ENCODE measurements at regions not wholly inside any gene's neighbourhood (a gene's known extent, or its start where the extent isn't known, plus 50 kb on each side); places are given as distances from the start of the nearest gene placed in this dataset.
"Not testable (repeated sequence)": the region's sequence is repeated elsewhere in the genome, so short reads cannot be mapped to it uniquely, and the experiment has no call there.

DNA sequence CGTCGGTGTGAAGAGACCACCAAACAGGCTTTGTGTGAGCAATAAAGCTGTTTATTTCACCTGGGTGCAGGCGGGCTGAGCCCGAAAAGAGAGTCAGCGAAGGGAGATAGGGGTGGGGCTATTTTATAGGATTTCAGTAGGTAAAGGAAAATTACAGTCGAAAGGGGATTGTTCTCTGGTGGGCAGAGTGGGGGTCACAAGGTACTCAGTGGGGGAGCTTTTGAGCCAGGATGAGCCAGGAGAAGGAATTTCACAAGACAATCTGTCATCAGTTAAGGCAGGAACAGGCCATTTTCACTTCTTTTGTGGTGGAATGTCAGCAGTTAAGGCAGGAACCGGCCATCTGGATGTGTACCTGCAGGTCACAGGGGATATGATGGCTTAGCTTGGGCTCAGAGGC is 98.1 kb downstream of the RTP4 start:
- not testable (repeated sequence) for DNase-seq

DNA sequence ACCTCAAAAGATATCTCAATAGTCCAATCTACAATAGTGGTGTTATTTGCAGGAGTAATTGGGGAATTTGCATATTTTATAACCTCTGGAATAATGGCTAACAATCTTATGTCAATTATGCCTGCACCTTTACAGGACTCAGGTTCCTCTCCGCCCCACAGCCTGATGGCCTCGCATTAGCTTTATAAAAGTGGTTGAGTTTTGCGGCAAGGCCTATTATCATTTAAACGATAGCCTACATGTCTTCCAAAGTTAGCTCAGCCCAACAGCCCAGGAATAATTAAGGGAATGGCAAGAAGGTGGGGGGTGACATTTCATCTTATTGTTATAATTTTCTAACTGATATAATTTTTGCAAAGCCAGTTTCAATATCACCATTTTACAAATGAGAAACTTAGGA is 97.3 kb downstream of the RTP4 start:
- no peak for DNase-seq

DNA sequence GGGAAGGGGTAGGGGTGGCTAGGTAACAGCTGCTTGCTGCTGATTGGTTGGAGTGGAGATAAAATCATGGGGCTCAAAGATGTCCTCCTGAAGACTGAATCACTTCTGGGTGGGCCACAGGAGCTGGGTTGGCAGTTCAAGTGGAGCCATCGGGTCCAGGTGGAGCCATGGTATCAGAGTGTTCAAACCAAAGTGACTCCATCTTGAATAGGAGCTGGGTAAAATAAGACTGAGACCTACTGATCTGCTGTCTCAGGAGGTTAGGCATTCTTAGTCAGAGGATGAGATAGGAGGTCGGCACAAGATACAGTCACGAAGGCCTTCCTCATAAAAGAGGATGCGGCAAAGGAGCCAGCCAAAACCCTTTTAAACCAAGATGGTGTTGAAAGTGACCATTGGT is 96.5 kb downstream of the RTP4 start:
- DNase-seq: no peak

DNA sequence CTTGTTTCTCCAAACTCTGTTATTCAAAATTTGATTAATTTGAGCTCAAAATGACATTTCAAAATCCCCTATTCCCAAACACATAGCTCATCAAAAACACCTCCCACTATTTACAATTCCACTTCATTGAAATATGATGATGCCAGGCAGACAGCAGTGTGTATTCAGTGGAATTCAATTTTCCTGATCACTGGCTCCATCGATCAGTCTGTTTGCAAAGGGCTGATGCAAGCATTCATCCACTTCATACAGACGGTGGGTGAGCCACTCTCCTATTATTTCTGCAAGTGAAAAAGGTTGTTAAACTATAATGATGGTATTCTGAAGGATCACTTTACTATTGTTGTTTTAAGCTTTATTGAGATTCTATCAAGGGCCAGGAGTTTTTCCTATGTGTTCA is 90.7 kb downstream of the RTP4 start:
- no peak for DNase-seq

DNA sequence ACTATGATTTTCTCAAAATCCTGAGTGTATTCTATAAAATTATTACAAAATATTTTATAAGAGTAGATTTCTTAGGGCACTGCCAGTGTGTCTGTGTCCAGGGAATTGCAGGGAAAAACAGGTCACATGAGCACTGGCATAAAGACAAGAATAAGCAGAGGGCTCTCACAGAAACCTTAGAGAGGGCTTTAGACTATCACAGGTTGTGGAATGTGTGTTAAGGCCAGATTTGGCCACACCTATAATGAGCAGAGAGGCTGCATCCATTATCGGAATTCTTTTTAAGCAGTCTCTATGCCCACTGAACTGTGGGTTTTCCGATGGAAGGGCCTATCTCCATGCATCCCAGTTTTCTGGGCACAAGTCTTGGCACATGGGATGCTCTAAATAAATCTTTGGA is 90.2 kb downstream of the RTP4 start:
- no peak for DNase-seq

DNA sequence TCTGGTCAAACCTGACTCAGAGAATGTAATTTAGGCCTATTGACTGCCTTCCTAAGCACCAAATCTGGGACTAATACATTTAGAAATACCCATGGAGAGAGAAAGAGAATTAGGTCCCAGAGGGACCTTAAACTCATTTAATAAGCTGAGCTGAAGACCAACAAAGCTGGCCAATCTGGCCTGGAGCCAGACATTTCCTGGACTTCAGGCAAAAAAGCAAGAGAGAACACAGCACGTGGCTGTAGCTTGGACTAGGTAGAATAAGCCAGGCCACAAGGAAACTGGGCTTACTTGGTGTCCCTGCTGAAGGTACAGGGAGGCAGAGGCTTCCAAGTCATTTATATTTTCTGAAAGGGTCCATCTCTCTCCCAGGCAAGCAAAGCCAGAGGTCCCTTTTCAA is 88.1 kb downstream of the RTP4 start:
- no peak for DNase-seq

DNA sequence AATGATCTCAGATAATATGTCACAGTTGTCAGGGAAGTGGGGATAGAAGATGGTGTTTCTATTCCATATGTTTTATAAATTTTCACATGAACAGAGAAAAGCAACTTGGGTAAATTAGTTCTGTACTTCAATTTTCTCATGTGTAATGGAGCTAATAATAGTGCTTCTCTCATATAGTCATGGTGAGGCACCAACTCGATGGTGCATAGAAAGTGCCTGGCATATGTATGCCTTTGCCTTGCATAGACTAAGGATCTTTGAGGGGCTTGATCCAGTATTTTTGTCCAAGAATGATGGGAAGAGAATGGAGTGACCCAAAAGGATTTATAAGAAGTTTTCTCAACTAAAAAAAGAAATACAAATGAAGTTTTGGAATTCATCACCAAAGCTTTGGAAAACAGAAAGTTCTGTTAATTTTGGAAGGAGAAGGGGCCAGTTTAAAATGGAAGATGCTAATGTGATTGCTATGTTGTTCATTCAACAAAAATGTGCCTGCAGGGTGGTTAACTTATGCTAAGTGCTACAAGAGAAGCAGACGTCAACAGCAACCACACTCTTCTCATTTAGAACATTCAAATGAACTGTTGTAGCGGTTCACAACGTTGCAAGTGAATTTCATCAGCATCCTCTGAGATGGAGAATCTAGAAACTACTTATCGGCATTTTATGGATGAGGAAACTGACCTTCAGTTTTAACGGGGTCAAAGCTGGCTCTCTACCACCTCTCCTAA is 86.1 kb downstream of the RTP4 start:
- DNase-seq: no peak

DNA sequence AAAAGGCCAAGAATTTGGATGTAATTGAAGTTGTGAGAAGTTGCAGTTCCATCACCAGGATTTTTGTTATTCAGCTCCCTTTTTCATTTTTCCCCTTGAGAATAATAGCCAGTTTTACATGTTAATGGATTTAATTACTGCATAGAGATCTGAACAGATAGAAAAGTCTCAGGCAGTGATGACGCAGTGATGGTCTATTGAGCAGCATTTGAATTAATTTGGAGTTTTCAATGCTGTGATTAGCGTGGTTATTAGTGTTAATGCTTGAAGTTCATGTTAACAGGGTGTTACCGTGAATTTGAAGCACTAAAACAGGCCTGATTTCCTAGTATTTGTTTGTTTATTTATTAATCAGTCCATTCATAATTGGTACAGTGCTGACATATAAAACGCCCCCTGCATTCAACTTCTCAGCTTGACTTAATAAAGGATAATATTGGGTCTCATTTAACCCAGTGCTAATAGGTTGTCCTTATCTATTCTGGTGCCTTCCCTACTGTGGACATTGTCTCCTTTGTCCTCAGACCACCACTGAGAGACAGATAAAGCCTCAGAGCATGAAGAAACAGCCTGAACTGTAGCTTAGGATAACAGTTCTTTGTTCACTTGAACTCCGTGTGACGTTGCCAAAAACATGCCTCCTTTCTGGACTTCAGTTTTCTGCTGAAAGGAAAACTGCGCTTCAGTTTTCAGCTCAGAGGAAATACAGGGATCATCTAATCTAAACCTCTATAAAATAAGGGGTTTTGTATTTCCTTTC is 82.4 kb downstream of the RTP4 start:
- DNase-seq: no peak

DNA sequence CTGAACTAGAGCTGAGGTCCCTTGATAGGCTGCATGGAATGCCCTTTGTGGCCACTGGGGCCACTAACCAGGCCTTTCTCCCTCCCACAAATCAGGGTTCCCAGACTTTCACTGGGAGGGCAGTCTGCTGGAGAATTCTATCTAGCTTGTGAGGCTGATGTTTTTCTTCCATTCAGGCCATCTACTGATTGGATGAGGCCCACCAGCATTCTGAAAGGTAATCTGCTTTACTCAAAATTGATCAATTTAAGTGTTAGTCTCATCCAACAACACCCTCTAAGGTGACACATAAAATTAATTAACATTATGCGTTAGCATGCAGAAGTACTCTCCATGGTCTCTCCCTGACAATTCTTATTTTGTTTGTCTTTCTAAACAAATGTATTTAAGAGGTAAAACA is 80.5 kb downstream of the RTP4 start:
- DNase-seq: no peak

DNA sequence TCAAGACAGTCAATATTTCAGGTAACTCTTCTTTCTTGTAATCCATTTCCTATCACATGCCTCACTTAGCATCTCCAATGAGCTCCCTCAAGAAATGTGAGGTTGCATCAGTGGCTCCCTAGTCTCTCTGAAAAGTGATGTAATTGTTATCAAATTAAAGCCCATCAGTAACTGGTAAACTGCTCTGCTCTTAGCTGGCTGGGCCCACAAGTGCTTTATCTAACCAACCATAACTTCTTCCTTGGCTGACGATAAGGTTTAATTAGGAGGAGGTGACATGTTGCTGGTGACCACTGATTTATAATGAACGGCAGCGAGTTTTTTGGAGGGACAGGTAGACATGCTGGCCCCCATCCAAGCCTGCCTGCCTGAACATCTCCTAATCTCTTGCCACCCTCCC is 79.6 kb downstream of the RTP4 start:
- no peak for DNase-seq

DNA sequence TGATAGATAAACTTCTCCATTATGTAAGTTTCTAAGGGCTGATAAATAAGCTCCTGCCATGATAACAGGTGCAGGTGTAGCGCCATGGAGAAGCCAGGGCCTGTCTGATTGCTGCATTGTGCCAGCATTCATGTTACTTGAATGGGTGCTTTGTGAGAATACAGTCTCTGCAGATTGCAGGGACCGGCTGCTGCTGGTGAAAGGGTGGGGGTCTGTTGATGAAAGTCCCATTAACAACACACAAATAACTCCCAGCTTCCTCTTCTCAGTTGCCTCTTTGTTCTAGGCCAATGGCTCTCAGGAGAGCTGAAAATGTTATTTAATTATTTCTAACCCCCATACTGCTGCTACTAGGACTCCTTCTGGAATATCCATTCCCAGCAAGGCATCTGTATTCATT is 77.2 kb downstream of the RTP4 start:
- DNase-seq: no peak

DNA sequence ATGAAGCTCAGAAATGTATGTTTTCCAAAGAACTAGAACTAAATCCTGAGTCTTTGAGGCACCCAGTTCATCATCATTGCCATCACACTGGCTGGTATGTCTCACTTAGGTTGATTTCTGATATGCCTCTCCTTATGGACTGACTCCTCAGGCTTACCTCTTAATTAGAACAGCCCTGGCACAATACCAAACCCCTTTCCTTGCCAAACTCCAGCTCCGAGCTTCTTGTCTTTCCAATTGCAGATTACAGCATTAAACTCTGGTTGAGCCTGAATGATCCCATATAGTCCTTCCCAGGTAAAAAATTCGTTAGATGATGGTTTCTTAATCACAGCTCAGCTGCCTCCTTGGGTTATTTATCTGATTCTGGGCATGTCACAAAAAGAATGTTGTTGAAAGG is 66.3 kb downstream of the RTP4 start:
- DNase-seq: no peak

DNA sequence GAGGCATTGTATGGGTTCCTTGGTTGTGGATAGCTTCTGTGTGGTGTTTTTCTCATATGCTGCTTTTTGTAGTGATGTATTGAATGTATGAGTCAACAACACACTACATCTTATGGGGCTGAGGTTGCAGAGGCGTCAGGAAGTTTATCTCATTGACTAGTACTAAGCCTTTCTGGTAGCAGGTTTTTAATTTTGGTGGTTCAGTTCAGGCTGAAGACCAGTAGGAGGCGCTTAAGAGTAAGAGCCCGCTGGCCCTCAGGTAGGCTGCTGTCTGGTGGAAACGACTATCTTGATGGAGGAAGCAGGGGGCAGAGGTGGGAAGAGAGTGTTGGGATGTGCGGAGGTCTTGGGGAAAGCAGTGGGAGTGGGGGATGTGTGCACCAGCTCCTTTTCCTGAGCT is 62.4 kb downstream of the RTP4 start:
- DNase-seq: no peak

All from RPMI8226 (cell line).